Pancreas (tissue), 10 donors: ENCODE measurements at regions not wholly inside any gene's neighbourhood (a gene's known extent, or its start where the extent isn't known, plus 50 kb on each side); places are given as distances from the start of the nearest gene placed in this dataset.

Source experiments
- ATAC-seq, 4 donors: fragments of 200-7000 bp; cut with Tn5 transposase; one replicate each; pipeline versions ENCODE4 v1.8.0 to v1.9.1; 2020; ENCODE audit warnings: mild to moderate bottlenecking in 4 of 4, moderate library complexity in 4 of 4
- DNase-seq, 6 donors: peaks; one replicate each; pipeline ENCODE4 v3.0.0-alpha.2; 2020
- FAIRE-seq: peaks from 2 replicates; lab custom pipeline; 2012; peaks lifted over from hg19 to GRCh38; lab: Jason Lieb, UNC
- H3K27ac ChIP-seq, 4 donors: fragments of 200-600 bp; sonication (generic); 1 replicate in 3 of 4; 2 replicates in 1 of 4; pipeline versions ENCODE4 v1.5.0 to v1.8.0; 2020
- H3K27me3 ChIP-seq, 4 donors: fragments of 200-600 bp; one replicate each; pipeline ENCODE4 v1.8.0; 2021
- H3K36me3 ChIP-seq, 3 donors: fragments of 200-600 bp; sonication (generic) in 1 of 3; one replicate each; pipeline versions ENCODE4 v1.5.0 to v1.8.0; 2020 to 2021
- H3K4me1 ChIP-seq, 3 donors: fragments of 200-600 bp; one replicate each; pipeline ENCODE4 v1.8.0; 2021
- H3K4me3 ChIP-seq, 4 donors: fragments of 200-600 bp; sonication (generic) in 2 of 4; one replicate each; pipeline versions ENCODE4 v1.5.0 to v1.8.0; 2020 to 2021
- H3K9me3 ChIP-seq, 4 donors: fragments of 200-600 bp; one replicate each; pipeline ENCODE4 v1.8.0; 2021
- WGBS, 2 donors: extraction: QIAGEN DNeasy Blood & Tissue Kit; methylation state at CpG; one replicate each; pipeline ENCODE4 v1.1.7; 2013; 5-methylcytosine and 5-hydroxymethylcytosine counted together
- intact Hi-C, 3 donors: fragments of 100-400 bp; cut with DNase I; formaldehyde crosslinking; loops; one replicate each; pipeline versions ENCODE4 v1.11.1 to v1.14.2; 2022
- TF ChIP-seq, protein P1 (sequence below), 4 donors: fragments of 200-600 bp; sonication (generic) in 3 of 4; IDR thresholded peaks; one replicate each; pipeline versions ENCODE4 v1.5.0 to v1.8.0; 2021; ENCODE audit warnings: antibody characterized with exemption in 4 of 4
- donor health status: healthy with polysubstance abuse.
- donor health status: DM: no; HTN: no; CAD: no; lungs with moderate emphysema.
- donor health status: DM: no; HTN: no; CAD: no.
- donor health status: control.
- donor health status: control.
- donor health status: Bipolar disorder and iron deficiency.
- donor health status: DM: yes; HTN: yes; CAD: no.
- donor health status: DM: no; HTN: no; CAD: no.
- donor health status: DM: no; HTN: no; CAD: no.
- donor health status: DM: yes; HTN: yes; CAD: no.

- TF ChIP-seq, protein P1, sequence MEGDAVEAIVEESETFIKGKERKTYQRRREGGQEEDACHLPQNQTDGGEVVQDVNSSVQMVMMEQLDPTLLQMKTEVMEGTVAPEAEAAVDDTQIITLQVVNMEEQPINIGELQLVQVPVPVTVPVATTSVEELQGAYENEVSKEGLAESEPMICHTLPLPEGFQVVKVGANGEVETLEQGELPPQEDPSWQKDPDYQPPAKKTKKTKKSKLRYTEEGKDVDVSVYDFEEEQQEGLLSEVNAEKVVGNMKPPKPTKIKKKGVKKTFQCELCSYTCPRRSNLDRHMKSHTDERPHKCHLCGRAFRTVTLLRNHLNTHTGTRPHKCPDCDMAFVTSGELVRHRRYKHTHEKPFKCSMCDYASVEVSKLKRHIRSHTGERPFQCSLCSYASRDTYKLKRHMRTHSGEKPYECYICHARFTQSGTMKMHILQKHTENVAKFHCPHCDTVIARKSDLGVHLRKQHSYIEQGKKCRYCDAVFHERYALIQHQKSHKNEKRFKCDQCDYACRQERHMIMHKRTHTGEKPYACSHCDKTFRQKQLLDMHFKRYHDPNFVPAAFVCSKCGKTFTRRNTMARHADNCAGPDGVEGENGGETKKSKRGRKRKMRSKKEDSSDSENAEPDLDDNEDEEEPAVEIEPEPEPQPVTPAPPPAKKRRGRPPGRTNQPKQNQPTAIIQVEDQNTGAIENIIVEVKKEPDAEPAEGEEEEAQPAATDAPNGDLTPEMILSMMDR (IDR thresholded peaks at IDR 0.05), result no peak
- ATAC-seq (no peak), DNase-seq (no peak), FAIRE-seq (no peak)
- H3K27me3 ChIP-seq, result no peaks in the 10 kb centered on the region
- no peaks in the 10 kb centered on the region for H3K4me1 ChIP-seq
- no peaks in the 10 kb centered on the region for H3K9me3 ChIP-seq
- intact Hi-C loops, result no loop called here
- no peak overlapping the region for H3K4me3 ChIP-seq
- no peaks in the 10 kb centered on the region for H3K36me3 ChIP-seq
- H3K27ac ChIP-seq, result no peak overlapping the region
- WGBS, 2 donors, result 92 to 97% methylated on average over 4 of the region's 4 CpGs
These were observed 241.8 kb upstream of the SOX9 start for GRCh38 chr17:71878998-71879397.

- 59 to 77% methylated on average over 3 of the region's 3 CpGs for WGBS, 2 donors
- TF ChIP-seq, protein P1 (IDR thresholded peaks at IDR 0.05), result no peak
- H3K27ac ChIP-seq, result no peak overlapping the region
- DNase-seq (no peak), ATAC-seq (no peak), FAIRE-seq (no peak)
- no peaks in the 10 kb centered on the region for H3K4me1 ChIP-seq
- intact Hi-C loops, result no loop called here
- no peak overlapping the region for H3K4me3 ChIP-seq
- H3K27me3 ChIP-seq, result no peaks in the 10 kb centered on the region
- H3K9me3 ChIP-seq, result no peaks in the 10 kb centered on the region
- H3K36me3 ChIP-seq, result no peaks in the 10 kb centered on the region
These were observed 239.8 kb upstream of the SOX9 start for GRCh38 chr17:71881041-71881440.

GRCh38 chr17:71881581-71881980 lies 239.2 kb upstream of the SOX9 start:
- Histone ChIP-seq H3K4me3 (no peak overlapping the region), H3K4me1 (no peaks in the 10 kb centered on the region), H3K36me3 (no peaks in the 10 kb centered on the region), H3K27me3 (no peaks in the 10 kb centered on the region), H3K9me3 (no peaks in the 10 kb centered on the region), H3K27ac (no peak overlapping the region)
- no peak for ATAC-seq
- no peak for FAIRE-seq
- WGBS, 2 donors, result 85 to 98% methylated on average over 2 of the region's 2 CpGs
- DNase-seq, result no peak
- TF ChIP-seq, protein P1 (IDR thresholded peaks at IDR 0.05), result no peak
- intact Hi-C loops, result no loop called here

- no peak for DNase-seq
- 90 to 91% methylated on average over 2 of the region's 2 CpGs for WGBS, 2 donors
- no peaks in the 10 kb centered on the region for H3K27me3 ChIP-seq
These were observed 237.6 kb upstream of the SOX9 start for GRCh38 chr17:71883258-71883657.

GRCh38 chr17:71883845-71884244 lies 237.0 kb upstream of the SOX9 start:
- H3K27me3 ChIP-seq, result no peaks in the 10 kb centered on the region
- WGBS, 2 donors, result 66 to 80% methylated on average over 3 of the region's 3 CpGs
- H3K27ac ChIP-seq, result no peak overlapping the region
- FAIRE-seq (no peak), ATAC-seq (no peak), DNase-seq (no peak)
- no peak overlapping the region for H3K4me3 ChIP-seq
- TF ChIP-seq, protein P1 (IDR thresholded peaks at IDR 0.05), result no peak
- intact Hi-C loops, result no loop called here
- no peaks in the 10 kb centered on the region for H3K4me1 ChIP-seq
- no peaks in the 10 kb centered on the region for H3K9me3 ChIP-seq
- no peaks in the 10 kb centered on the region for H3K36me3 ChIP-seq

More at GRCh38 chr17:71883258-71883657, 237.6 kb upstream of the SOX9 start:
- no peaks in the 10 kb centered on the region for H3K36me3 ChIP-seq
- no peak overlapping the region for H3K4me3 ChIP-seq
- no peak for FAIRE-seq
- H3K9me3 ChIP-seq, result no peaks in the 10 kb centered on the region
- H3K4me1 ChIP-seq, result no peaks in the 10 kb centered on the region
- no peak for ATAC-seq
- H3K27ac ChIP-seq, result no peak overlapping the region
- intact Hi-C loops, result no loop called here
- TF ChIP-seq, protein P1 (IDR thresholded peaks at IDR 0.05), result no peak
